KMS-11 (cell line): ENCODE measurements at regions not wholly inside any gene's neighbourhood (a gene's known extent, or its start where the extent isn't known, plus 50 kb on each side); places are given as distances from the start of the nearest gene placed in this dataset.

Source experiments
- H2AFZ ChIP-seq: fragments of 200-600 bp; sonication (generic); 2 replicates; pipeline ENCODE4 v1.6.1; 2016; ENCODE audit warnings: antibody characterized with exemption, mixed run types, low read depth
- H3K27ac ChIP-seq: fragments of 200-600 bp; sonication (generic); 2 replicates; pipeline ENCODE4 v1.6.1; 2016; ENCODE audit warnings: mild to moderate bottlenecking, mixed run types
- H3K27me3 ChIP-seq: fragments of 200-600 bp; sonication (generic); 2 replicates; pipeline ENCODE4 v1.6.1; 2017; ENCODE audit warnings: mild to moderate bottlenecking, low read depth, mixed run types, moderate library complexity; ENCODE audit not compliant: insufficient read depth
- H3K36me3 ChIP-seq: fragments of 200-600 bp; sonication (generic); 2 replicates; pipeline ENCODE4 v1.6.1; 2017; ENCODE audit warnings: mild to moderate bottlenecking, mixed run types; ENCODE audit not compliant: insufficient read depth
- H3K4me1 ChIP-seq: fragments of 200-600 bp; sonication (generic); 2 replicates; pipeline ENCODE4 v1.6.1; 2016; ENCODE audit warnings: mild to moderate bottlenecking, low read depth, mixed run types; ENCODE audit not compliant: poor library complexity, severe bottlenecking
- H3K4me2 ChIP-seq: fragments of 200-600 bp; sonication (generic); 2 replicates; pipeline ENCODE4 v1.7.0; 2016; ENCODE audit warnings: mild to moderate bottlenecking, mixed run types
- H3K4me3 ChIP-seq: fragments of 200-600 bp; sonication (generic); IDR thresholded peaks from 2 replicates; pipeline ENCODE4 v1.6.1; 2017; ENCODE audit warnings: low read depth, low read length, mixed read lengths; ENCODE audit not compliant: insufficient read depth
- H3K79me2 ChIP-seq: fragments of 200-600 bp; sonication (generic); 2 replicates; pipeline ENCODE4 v1.6.1; 2016; ENCODE audit warnings: low read depth, mixed run types; ENCODE audit not compliant: insufficient read depth
- H3K9ac ChIP-seq: fragments of 200-600 bp; sonication (generic); 2 replicates; pipeline ENCODE4 v1.6.1; 2016; ENCODE audit warnings: mild to moderate bottlenecking, mixed run types
- H4K20me1 ChIP-seq: fragments of 200-600 bp; sonication (generic); 2 replicates; pipeline ENCODE4 v1.6.1; 2016; ENCODE audit warnings: mild to moderate bottlenecking, mixed run types; ENCODE audit not compliant: insufficient read depth
- TF ChIP-seq, protein P1 (sequence below): fragments of 200-600 bp; sonication (generic); conservative IDR thresholded peaks from 2 replicates; pipeline ENCODE4 v1.6.1; 2017; ENCODE audit warnings: low read depth, mild to moderate bottlenecking, antibody characterized with exemption, low read length, moderate library complexity, mixed read lengths

DNA sequence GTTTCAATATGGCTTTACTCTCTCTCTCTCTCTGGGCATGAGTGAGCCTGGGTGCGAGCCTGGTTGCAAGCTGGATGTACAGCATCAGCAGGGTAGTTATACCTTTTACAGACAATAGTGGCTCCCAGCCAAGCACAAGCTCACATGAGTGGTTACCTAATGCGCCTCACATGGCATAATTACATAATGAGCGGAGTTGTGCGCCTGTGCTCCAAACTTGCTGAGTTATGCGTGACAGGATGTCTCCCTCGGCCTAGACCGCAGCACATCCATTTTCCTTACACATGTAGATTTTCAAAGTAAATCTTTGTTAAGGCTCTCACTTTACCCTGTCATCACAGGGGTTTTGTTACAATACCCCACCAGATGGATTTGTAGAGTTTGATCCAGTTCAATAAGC lies 233.5 kb upstream of the WWC1 start:
- TF ChIP-seq, protein P1, sequence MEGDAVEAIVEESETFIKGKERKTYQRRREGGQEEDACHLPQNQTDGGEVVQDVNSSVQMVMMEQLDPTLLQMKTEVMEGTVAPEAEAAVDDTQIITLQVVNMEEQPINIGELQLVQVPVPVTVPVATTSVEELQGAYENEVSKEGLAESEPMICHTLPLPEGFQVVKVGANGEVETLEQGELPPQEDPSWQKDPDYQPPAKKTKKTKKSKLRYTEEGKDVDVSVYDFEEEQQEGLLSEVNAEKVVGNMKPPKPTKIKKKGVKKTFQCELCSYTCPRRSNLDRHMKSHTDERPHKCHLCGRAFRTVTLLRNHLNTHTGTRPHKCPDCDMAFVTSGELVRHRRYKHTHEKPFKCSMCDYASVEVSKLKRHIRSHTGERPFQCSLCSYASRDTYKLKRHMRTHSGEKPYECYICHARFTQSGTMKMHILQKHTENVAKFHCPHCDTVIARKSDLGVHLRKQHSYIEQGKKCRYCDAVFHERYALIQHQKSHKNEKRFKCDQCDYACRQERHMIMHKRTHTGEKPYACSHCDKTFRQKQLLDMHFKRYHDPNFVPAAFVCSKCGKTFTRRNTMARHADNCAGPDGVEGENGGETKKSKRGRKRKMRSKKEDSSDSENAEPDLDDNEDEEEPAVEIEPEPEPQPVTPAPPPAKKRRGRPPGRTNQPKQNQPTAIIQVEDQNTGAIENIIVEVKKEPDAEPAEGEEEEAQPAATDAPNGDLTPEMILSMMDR: no peak
- no peak overlapping the region for H3K4me2 ChIP-seq
- H2AFZ ChIP-seq: no peak overlapping the region

DNA sequence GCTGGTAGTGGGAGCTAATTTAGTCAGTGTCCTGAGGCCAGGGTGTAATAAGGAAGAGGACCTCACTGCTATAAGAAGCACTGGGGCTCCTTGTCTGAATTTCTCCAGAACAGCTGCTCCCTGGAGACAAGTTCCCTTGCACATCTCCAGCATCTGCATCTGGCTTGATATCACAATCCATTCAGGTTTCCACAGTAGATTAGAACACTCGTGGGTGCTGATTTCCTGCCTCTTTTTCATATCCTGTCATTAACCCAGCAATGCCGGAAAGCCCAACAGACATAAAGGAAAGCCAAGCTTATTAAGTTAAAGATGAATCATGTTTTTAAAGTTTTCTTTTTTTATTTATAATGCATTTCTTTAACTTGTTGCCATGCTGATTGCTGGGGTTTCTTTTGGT lies 232.3 kb upstream of the WWC1 start:
- TF ChIP-seq, protein P1: no peak
- H3K4me3 ChIP-seq: no peak overlapping the region
- H3K79me2 ChIP-seq: no peaks in the 10 kb centered on the region
- no peaks in the 10 kb centered on the region for H3K4me1 ChIP-seq
- no peaks in the 10 kb centered on the region for H3K36me3 ChIP-seq
- H3K27ac ChIP-seq: no peak overlapping the region
- no peak overlapping the region for H3K4me2 ChIP-seq
- H4K20me1 ChIP-seq: no peaks in the 10 kb centered on the region
- H3K9ac ChIP-seq: no peak overlapping the region
- no peaks in the 10 kb centered on the region for H3K27me3 ChIP-seq
- no peak overlapping the region for H2AFZ ChIP-seq

More for the DNA sequence above, 233.5 kb upstream of the WWC1 start:
- no peak overlapping the region for H3K4me3 ChIP-seq
- no peaks in the 10 kb centered on the region for H3K4me1 ChIP-seq
- no peaks in the 10 kb centered on the region for H4K20me1 ChIP-seq
- no peaks in the 10 kb centered on the region for H3K36me3 ChIP-seq
- H3K27me3 ChIP-seq: no peaks in the 10 kb centered on the region
- H3K27ac ChIP-seq: no peak overlapping the region
- H3K9ac ChIP-seq: no peak overlapping the region
- no peaks in the 10 kb centered on the region for H3K79me2 ChIP-seq

DNA sequence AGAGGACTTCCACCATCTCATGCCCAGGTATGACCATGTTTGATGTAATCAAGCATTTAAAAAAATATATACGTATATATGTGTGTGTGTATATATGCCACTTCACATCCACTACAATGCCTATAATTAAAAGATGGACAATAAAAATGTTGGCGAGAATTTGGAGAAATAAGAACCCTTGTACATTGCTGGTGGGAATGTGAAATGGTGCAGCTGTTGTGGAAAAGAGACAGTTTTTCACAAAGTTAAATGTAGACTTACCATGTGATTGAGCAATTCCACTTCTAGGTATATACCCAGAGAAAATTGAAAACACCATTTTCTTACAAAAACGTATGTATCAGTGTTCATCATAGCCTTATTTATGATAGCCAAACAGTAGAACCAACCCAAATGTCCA lies 229.2 kb upstream of the WWC1 start:
- Histone ChIP-seq H3K4me2 (no peak overlapping the region), H3K27me3 (no peaks in the 10 kb centered on the region), H3K79me2 (no peaks in the 10 kb centered on the region), H2AFZ (no peak overlapping the region), H3K36me3 (no peaks in the 10 kb centered on the region), H3K4me1 (no peaks in the 10 kb centered on the region), H4K20me1 (no peaks in the 10 kb centered on the region), H3K27ac (no peak overlapping the region), H3K4me3 (no peak overlapping the region), H3K9ac (no peak overlapping the region)
- TF ChIP-seq, protein P1: no peak

DNA sequence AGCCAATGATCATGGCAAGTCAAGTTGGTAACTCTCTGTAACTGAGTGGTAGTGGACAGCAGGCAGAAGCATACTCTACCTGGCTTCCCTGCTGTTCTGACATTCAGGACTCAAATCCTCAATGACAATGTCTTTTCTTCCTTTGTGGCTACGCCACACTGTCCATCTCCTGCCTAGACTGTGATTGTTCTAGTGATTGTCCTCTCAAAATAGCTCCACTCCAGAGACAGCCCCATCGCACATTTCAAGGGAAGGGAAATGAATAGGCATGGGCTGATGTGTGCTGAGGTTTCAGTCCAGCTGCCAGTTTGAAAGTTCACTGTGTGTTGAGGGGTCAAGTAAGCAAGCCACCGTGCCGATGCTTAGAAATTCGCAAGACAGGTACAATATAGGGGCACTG lies 227.0 kb upstream of the WWC1 start:
- Histone ChIP-seq H3K4me2 (no peak overlapping the region), H3K27me3 (no peaks in the 10 kb centered on the region), H3K9ac (no peak overlapping the region), H3K27ac (no peak overlapping the region), H2AFZ (no peak overlapping the region), H3K36me3 (no peaks in the 10 kb centered on the region), H4K20me1 (no peaks in the 10 kb centered on the region), H3K79me2 (no peaks in the 10 kb centered on the region), H3K4me1 (no peaks in the 10 kb centered on the region), H3K4me3 (no peak overlapping the region)
- TF ChIP-seq, protein P1: no peak
